HG03442 (cell line): ENCODE measurements at regions not wholly inside any gene's neighbourhood (a gene's known extent, or its start where the extent isn't known, plus 50 kb on each side); places are given as distances from the start of the nearest gene placed in this dataset.

Source experiments
- ATAC-seq: cut with Tn5 transposase; IDR thresholded peaks from one replicate; pipeline ENCODE4 v1.9.1; 2021; ENCODE audit warnings: mild to moderate bottlenecking, moderate library complexity; ENCODE audit not compliant: unreplicated experiment

DNA sequence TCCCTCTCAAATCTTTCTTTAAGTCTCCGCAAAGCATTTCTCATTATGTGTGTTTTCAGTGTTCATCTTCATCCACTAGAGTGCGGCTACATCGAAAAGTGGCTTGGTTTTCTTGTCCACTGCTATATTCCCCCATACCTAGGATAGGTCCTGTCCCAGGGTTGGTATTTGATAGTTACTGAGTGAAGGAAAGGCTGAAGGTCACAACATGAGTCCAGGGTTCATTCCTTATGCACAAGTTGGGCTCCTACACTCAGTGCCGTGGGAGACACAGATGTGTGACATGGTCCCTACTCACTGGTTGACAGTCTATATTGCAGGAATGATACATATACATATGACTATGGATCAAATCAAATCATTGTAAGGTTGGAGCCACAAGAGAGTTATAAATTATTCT, 55.4 kb upstream of the RELL1 start:
- no peak for ATAC-seq

DNA sequence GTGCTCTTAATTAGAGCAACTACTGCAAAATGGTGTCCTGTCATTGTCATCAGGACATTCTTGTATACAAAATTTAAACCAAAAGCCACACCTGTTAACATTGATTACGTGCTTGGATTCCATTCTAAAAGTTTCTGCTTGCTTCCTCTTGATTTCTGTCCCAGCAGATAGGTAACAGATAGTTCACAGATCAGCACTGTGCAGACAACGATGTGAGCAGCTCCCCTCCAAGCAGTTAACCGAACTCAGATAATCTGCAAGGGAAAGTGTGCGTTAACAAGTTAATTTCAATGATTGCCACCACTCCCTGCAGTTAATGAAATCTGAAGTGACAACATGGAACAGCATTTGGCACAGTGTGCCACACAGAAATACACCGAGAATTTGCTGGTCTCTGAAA, 54.4 kb upstream of the RELL1 start:
- ATAC-seq, result no peak

DNA sequence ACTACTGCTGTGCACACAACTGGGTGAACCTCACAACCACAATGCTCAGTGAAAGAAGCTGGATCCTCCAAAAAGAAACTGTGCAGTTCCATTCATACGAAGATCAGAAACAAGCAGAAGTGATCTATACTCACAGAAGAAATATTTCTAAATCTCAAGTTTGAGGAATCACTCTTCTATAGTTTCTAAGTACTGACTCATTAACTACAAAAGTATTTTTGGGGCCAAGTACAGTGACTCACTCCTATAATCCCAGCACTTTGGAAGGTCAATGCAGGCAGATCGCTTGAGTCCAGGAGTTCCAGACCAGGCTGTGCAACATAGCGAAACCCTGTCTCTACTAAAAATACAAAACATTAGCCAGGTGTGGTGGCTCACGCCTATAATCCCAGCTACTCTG, 51.3 kb upstream of the RELL1 start:
- no peak for ATAC-seq
